HCT116 (cell line): ENCODE measurements at regions not wholly inside any gene's neighbourhood (a gene's known extent, or its start where the extent isn't known, plus 50 kb on each side); places are given as distances from the start of the nearest gene placed in this dataset.

Experiments
- ATAC-seq: fragments of 200-7000 bp; cut with Tn5 transposase; 2 replicates; pipeline ENCODE4 v1.9.1; 2020; ENCODE audit warnings: mild to moderate bottlenecking, moderate library complexity
- BruUV-seq: library from RNA; stranded (reverse); fragments of 400-500 nt; replicated peaks from 2 replicates; lab custom pipeline; 2021; lab: Mats Ljungman, UMichigan
- CTCF ChIA-PET: fragments of 300-600 bp; sonication (Branson Sonifier 250); formaldehyde crosslinking; loops from one replicate; lab custom pipeline; 2021; ENCODE audit warnings: antibody characterized with exemption; lab: Charles Lee
- POLR2A ChIA-PET: fragments of 300-600, 350-600 bp; sonication (Branson Sonifier 250); formaldehyde crosslinking; loops from one replicate; lab custom pipeline; 2021; ENCODE audit warnings: antibody characterized with exemption; lab: Charles Lee
- RAD21 ChIA-PET, 2 experiments: fragments of 300-600 bp; sonication (Branson Sonifier 250); formaldehyde crosslinking; loops; one replicate each; lab custom pipeline; 2023; ENCODE audit warnings: low total read pairs in 2 of 2; ENCODE audit not compliant: uncharacterized antibody in 2 of 2, unreplicated experiment in 2 of 2, low non-redundant PET in 1 of 2; lab: Charles Lee
- DNase-seq: peaks from one replicate; pipeline ENCODE4 v3.0.0-alpha.2; 2010; ENCODE audit warnings: low read depth, low spot score
- H2AFZ ChIP-seq: fragments of 200-600 bp; shearing (Covaris generic), sonication (generic); 2 replicates; pipeline ENCODE4 v1.6.1; 2017; ENCODE audit warnings: low read depth, mixed run types, mixed read lengths, antibody characterized with exemption, low read length; ENCODE audit not compliant: poor library complexity, severe bottlenecking
- H3K27ac ChIP-seq: 2 replicates; pipeline ENCODE4 v1.5.1; 2012; ENCODE audit warnings: low read depth, low read length
- H3K27me3 ChIP-seq: fragments of 200-600 bp; sonication (generic); 2 replicates; pipeline ENCODE4 v1.6.1; 2016; ENCODE audit warnings: mixed run types, low read length, mixed read lengths; ENCODE audit not compliant: insufficient read depth
- H3K36me3 ChIP-seq, 2 experiments: fragments of 200-500 bp in 1 of 2; fragments of 200-600 bp in 1 of 2; sonication (Bioruptor generic) in 1 of 2; sonication (generic) in 1 of 2; 2 replicates each; pipeline versions ENCODE4 v1.5.1 to v1.6.1; 2014 to 2016; ENCODE audit warnings: low read length in 2 of 2, inconsistent platforms in 1 of 2, mixed read lengths in 1 of 2, mixed run types in 1 of 2; ENCODE audit not compliant: insufficient read depth in 2 of 2, control insufficient read depth in 1 of 2
- H3K4me1 ChIP-seq, 2 experiments: fragments of 200-600 bp in 1 of 2; sonication (generic) in 1 of 2; 2 replicates each; pipeline versions ENCODE4 v1.5.1 to v1.6.1; 2012 to 2017; ENCODE audit warnings: low read length in 2 of 2, inconsistent platforms in 1 of 2, mild to moderate bottlenecking in 1 of 2, mixed read lengths in 1 of 2, mixed run types in 1 of 2, moderate library complexity in 1 of 2; ENCODE audit not compliant: insufficient read depth in 2 of 2, control insufficient read depth in 1 of 2
- H3K4me2 ChIP-seq: fragments of 200-600 bp; sonication (generic); 2 replicates; pipeline ENCODE4 v1.6.1; 2017; ENCODE audit warnings: mixed run types, low read length, mixed read lengths
- H3K4me3 ChIP-seq, 2 experiments: fragments of 200-600 bp in 1 of 2; sonication (generic) in 1 of 2; replicated peaks in 1 of 2; 2 replicates each; pipeline ENCODE4 v1.5.1; 2011 to 2016; ENCODE audit warnings: low read length in 2 of 2, control low read depth in 1 of 2, low read depth in 1 of 2, mild to moderate bottlenecking in 1 of 2, mixed read lengths in 1 of 2, mixed run types in 1 of 2
- H3K79me2 ChIP-seq: fragments of 200-600 bp; sonication (generic); 2 replicates; pipeline ENCODE4 v1.6.1; 2017; ENCODE audit warnings: mild to moderate bottlenecking, mixed run types, low read length, moderate library complexity, mixed read lengths; ENCODE audit not compliant: insufficient read depth
- H3K9ac ChIP-seq: fragments of 200-600 bp; sonication (generic); 2 replicates; pipeline ENCODE4 v1.6.1; 2016; ENCODE audit warnings: low read length, mixed read lengths
- H3K9me2 ChIP-seq: fragments of 200-600 bp; sonication (generic), shearing (Covaris generic); 2 replicates; pipeline ENCODE4 v1.6.1; 2017; ENCODE audit warnings: mixed run types, mild to moderate bottlenecking, moderate library complexity; ENCODE audit not compliant: insufficient read depth
- H3K9me3 ChIP-seq, 2 experiments: fragments of 200-500 bp in 1 of 2; fragments of 200-600 bp in 1 of 2; sonication (Bioruptor generic) in 1 of 2; sonication (generic) in 1 of 2; 2 replicates each; pipeline ENCODE4 v1.6.1; 2014 to 2017; ENCODE audit warnings: low read length in 2 of 2, mixed read lengths in 2 of 2, inconsistent platforms in 1 of 2, low read depth in 1 of 2, mild to moderate bottlenecking in 1 of 2, mixed run types in 1 of 2, moderate library complexity in 1 of 2; ENCODE audit not compliant: control insufficient read depth in 1 of 2, insufficient read depth in 1 of 2
- H4K20me1 ChIP-seq: fragments of 200-600 bp; sonication (generic), shearing (Covaris generic); 2 replicates; pipeline ENCODE4 v1.6.1; 2017; ENCODE audit warnings: mixed run types, mild to moderate bottlenecking, moderate library complexity; ENCODE audit not compliant: insufficient read depth
- ATF3 ChIP-seq: IDR thresholded peaks from 2 replicates; pipeline ENCODE4 v1.6.1; 2012
- CBX3 ChIP-seq: IDR thresholded peaks from 2 replicates; pipeline ENCODE4 v1.6.1; 2012; ENCODE audit warnings: low read depth
- EGR1 ChIP-seq: IDR thresholded peaks from 2 replicates; pipeline ENCODE4 v1.6.1; 2012; ENCODE audit warnings: low read depth
- ELF1 ChIP-seq: IDR thresholded peaks from 2 replicates; pipeline ENCODE4 v1.6.1; 2012; ENCODE audit warnings: low read depth, borderline replicate concordance
- EZH2 ChIP-seq: fragments of 200-600 bp; sonication (generic); IDR thresholded peaks from 2 replicates; pipeline ENCODE4 v1.6.1; 2017; ENCODE audit warnings: antibody characterized with exemption, mixed run types
- FOSL1 ChIP-seq: IDR thresholded peaks from 2 replicates; pipeline ENCODE4 v1.6.1; 2012; ENCODE audit warnings: low read depth
- POLR2A ChIP-seq: IDR thresholded peaks from 2 replicates; pipeline ENCODE4 v1.7.0; 2011; ENCODE audit warnings: borderline replicate concordance; ENCODE audit not compliant: insufficient read depth, insufficient read length; ENCODE audit errors: extremely low read depth
- POLR2AphosphoS5 ChIP-seq: IDR thresholded peaks from 2 replicates; pipeline ENCODE4 v1.6.1; 2011; ENCODE audit warnings: mild to moderate bottlenecking, low read depth, low read length, moderate library complexity
- RAD21 ChIP-seq: IDR thresholded peaks from 2 replicates; pipeline ENCODE4 v1.6.1; 2012; ENCODE audit warnings: low read depth, mild to moderate bottlenecking
- SIN3A ChIP-seq: IDR thresholded peaks from 2 replicates; pipeline ENCODE4 v1.6.1; 2012; ENCODE audit warnings: low read depth
- SP1 ChIP-seq: IDR thresholded peaks from 2 replicates; pipeline ENCODE4 v1.6.1; 2012; ENCODE audit warnings: low read depth
- SRF ChIP-seq: IDR thresholded peaks from 2 replicates; pipeline ENCODE4 v1.6.1; 2012; ENCODE audit warnings: low read depth
- YY1 ChIP-seq: IDR thresholded peaks from 2 replicates; pipeline ENCODE4 v1.6.1; 2011; ENCODE audit warnings: low read length, low read depth, moderate library complexity, mild to moderate bottlenecking; ENCODE audit not compliant: insufficient replicate concordance; ENCODE audit errors: extremely low read depth
- ZNF274 ChIP-seq: fragments of 200-500 bp; sonication (Bioruptor generic); IDR thresholded peaks from 2 replicates; pipeline ENCODE4 v1.6.1; 2014; ENCODE audit warnings: mild to moderate bottlenecking, low read depth, low read length, inconsistent platforms
- intact Hi-C: fragments of 100-400 bp; cut with micrococcal nuclease; formaldehyde crosslinking; loops from 2 replicates; pipeline ENCODE4 v1.10.0; 2022
- TF ChIP-seq, protein P1 (sequence below), 3 experiments: fragments of 200-600 bp in 1 of 3; sonication (generic) in 1 of 3; IDR thresholded peaks in 2 of 3; conservative IDR thresholded peaks in 1 of 3; 2 replicates each; pipeline ENCODE4 v1.5.1; 2012 to 2017; ENCODE audit warnings: low read depth in 2 of 3, low read length in 2 of 3, antibody characterized with exemption in 1 of 3, borderline replicate concordance in 1 of 3, control low read depth in 1 of 3, mild to moderate bottlenecking in 1 of 3, mixed read lengths in 1 of 3, mixed run types in 1 of 3, moderate library complexity in 1 of 3; ENCODE audit not compliant: insufficient read depth in 1 of 3
- TF ChIP-seq, protein P2 (sequence below): IDR thresholded peaks from 2 replicates; pipeline ENCODE4 v1.6.1; 2011; ENCODE audit warnings: mild to moderate bottlenecking, low read length, moderate library complexity; ENCODE audit not compliant: insufficient replicate concordance; ENCODE audit errors: extremely low read depth
- TF ChIP-seq, protein P3 (sequence below): IDR thresholded peaks from 2 replicates; pipeline ENCODE4 v1.6.1; 2012; ENCODE audit warnings: low read depth

DNA sequence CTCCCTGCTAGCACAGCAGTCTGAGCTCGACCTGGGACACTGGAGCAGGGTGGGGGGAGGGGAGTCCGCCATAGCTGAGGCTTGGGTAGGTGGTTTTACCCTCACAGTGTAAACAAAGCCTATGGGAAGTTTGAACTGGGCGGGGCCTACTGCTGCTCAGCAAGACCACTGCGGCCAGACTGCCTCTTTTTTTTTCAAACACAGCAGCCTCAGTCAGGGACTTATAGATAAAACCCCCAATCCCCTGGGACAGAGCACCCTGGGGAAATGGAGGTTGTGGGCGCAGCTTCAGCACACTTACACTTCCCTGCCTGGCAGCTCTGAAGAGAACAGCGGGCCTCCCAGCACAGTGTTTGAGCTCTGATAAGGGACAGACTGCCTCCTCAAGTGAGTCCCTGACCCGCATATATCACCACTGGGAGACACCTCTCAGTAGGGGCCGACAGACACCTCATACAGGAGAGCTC, 151.1 kb upstream of the APC start:
- no peak for TF ChIP-seq ELF1
- TF ChIP-seq CBX3 = no peak
- TF ChIP-seq, protein P1, sequence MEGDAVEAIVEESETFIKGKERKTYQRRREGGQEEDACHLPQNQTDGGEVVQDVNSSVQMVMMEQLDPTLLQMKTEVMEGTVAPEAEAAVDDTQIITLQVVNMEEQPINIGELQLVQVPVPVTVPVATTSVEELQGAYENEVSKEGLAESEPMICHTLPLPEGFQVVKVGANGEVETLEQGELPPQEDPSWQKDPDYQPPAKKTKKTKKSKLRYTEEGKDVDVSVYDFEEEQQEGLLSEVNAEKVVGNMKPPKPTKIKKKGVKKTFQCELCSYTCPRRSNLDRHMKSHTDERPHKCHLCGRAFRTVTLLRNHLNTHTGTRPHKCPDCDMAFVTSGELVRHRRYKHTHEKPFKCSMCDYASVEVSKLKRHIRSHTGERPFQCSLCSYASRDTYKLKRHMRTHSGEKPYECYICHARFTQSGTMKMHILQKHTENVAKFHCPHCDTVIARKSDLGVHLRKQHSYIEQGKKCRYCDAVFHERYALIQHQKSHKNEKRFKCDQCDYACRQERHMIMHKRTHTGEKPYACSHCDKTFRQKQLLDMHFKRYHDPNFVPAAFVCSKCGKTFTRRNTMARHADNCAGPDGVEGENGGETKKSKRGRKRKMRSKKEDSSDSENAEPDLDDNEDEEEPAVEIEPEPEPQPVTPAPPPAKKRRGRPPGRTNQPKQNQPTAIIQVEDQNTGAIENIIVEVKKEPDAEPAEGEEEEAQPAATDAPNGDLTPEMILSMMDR (IDR thresholded peaks at IDR 0.05 in 2 of 3, conservative IDR thresholded peaks at IDR 0.05 in 1 of 3; ENCODE audit: borderline replicate concordance in 1 of 3, insufficient read depth in 1 of 3, low read depth in 2 of 3, low read length in 2 of 3) = no peak
- TF ChIP-seq EGR1 = no peak
- no peak for TF ChIP-seq ZNF274
- no peak for TF ChIP-seq FOSL1
- no peak for TF ChIP-seq POLR2AphosphoS5
- no peak for TF ChIP-seq YY1
- TF ChIP-seq SIN3A = no peak
- TF ChIP-seq ATF3 = no peak
- no peak for TF ChIP-seq POLR2A
- TF ChIP-seq SRF = no peak
- no peak for TF ChIP-seq EZH2
- no peak for TF ChIP-seq SP1
- TF ChIP-seq, protein P2, sequence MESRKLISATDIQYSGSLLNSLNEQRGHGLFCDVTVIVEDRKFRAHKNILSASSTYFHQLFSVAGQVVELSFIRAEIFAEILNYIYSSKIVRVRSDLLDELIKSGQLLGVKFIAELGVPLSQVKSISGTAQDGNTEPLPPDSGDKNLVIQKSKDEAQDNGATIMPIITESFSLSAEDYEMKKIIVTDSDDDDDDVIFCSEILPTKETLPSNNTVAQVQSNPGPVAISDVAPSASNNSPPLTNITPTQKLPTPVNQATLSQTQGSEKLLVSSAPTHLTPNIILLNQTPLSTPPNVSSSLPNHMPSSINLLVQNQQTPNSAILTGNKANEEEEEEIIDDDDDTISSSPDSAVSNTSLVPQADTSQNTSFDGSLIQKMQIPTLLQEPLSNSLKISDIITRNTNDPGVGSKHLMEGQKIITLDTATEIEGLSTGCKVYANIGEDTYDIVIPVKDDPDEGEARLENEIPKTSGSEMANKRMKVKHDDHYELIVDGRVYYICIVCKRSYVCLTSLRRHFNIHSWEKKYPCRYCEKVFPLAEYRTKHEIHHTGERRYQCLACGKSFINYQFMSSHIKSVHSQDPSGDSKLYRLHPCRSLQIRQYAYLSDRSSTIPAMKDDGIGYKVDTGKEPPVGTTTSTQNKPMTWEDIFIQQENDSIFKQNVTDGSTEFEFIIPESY = no peak
- TF ChIP-seq, protein P3, sequence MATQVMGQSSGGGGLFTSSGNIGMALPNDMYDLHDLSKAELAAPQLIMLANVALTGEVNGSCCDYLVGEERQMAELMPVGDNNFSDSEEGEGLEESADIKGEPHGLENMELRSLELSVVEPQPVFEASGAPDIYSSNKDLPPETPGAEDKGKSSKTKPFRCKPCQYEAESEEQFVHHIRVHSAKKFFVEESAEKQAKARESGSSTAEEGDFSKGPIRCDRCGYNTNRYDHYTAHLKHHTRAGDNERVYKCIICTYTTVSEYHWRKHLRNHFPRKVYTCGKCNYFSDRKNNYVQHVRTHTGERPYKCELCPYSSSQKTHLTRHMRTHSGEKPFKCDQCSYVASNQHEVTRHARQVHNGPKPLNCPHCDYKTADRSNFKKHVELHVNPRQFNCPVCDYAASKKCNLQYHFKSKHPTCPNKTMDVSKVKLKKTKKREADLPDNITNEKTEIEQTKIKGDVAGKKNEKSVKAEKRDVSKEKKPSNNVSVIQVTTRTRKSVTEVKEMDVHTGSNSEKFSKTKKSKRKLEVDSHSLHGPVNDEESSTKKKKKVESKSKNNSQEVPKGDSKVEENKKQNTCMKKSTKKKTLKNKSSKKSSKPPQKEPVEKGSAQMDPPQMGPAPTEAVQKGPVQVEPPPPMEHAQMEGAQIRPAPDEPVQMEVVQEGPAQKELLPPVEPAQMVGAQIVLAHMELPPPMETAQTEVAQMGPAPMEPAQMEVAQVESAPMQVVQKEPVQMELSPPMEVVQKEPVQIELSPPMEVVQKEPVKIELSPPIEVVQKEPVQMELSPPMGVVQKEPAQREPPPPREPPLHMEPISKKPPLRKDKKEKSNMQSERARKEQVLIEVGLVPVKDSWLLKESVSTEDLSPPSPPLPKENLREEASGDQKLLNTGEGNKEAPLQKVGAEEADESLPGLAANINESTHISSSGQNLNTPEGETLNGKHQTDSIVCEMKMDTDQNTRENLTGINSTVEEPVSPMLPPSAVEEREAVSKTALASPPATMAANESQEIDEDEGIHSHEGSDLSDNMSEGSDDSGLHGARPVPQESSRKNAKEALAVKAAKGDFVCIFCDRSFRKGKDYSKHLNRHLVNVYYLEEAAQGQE = no peak
- no peak for TF ChIP-seq RAD21
- TF ChIP-seq, all 23 proteins: peak for 0
- Histone ChIP-seq H2AFZ (no peak overlapping the region), H3K27me3 (no peaks in the 10 kb centered on the region), H3K27ac (no peak overlapping the region), H3K36me3 (no peaks in the 10 kb centered on the region), H3K79me2 (no peaks in the 10 kb centered on the region), H3K9me3 (no peaks in the 10 kb centered on the region), H3K4me3 (no peak overlapping the region), H3K9me2 (no peaks in the 10 kb centered on the region), H3K4me1 (no peaks in the 10 kb centered on the region), H4K20me1 (no peaks in the 10 kb centered on the region), H3K4me2 (no peak overlapping the region), H3K9ac (no peak overlapping the region)
- no TSS peak for BruUV-seq
- ChIA-PET POLR2A (no interaction called here), CTCF (no interaction called here), RAD21 (no interaction called here)
- no peak for DNase-seq
- intact Hi-C loops = no loop called here
- ATAC-seq = no peak
